Hepatic stellate cell (primary cell): ENCODE measurements at regions not wholly inside any gene's neighbourhood (a gene's known extent, or its start where the extent isn't known, plus 50 kb on each side); places are given as distances from the start of the nearest gene placed in this dataset.
A peak's percentile ranks its signal among the peaks of the same experiment; 100 is the strongest.
"Not testable (repeated sequence)": the region's sequence is repeated elsewhere in the genome, so short reads cannot be mapped to it uniquely, and the experiment has no call there.

ENCODE experiments used
- DNase-seq: peaks from one replicate; pipeline ENCODE4 v3.0.0; 2011; ENCODE audit warnings: low spot score

GRCh38 chr5:162624110-162624509, 556.5 kb downstream of the GABRG2 start:
- no peak for DNase-seq

DNA sequence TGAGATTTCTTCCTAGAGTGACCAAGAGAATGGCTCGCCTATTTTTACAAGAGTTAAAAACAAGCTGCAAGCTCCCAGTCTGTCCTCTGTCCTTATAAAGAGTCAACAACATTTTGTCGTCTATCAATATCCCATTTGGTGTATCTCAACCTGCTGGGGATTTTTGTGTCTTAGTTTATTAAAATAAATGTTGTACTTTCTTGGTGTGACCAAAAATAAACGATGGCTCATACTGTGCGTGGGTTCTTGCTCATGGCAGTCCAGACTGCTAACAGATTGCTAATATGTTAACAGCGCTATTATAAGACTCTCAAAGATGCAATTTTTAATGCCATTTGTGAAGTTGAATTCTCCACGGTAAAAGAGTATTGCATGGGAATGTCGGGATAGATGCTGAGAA, 569.9 kb downstream of the GABRG2 start:
- no peak for DNase-seq

DNA sequence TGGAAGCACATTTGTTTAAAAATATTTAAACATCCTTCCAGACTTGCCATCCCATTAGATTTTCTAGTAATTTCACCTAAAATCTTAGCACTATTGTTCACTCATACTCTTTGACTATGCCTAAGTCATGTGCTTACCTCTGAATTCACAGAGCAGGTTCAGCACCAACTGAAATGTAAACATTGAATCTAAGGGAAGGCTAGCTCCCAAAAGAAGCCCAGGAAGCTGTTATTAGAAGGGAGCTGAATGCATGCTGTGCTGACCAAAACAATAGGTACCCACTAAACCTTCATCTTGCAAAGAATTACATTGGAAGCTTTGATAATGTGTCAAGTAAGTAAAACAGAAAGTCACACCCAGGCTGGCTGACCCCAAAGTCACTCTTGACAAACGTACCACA, 571.3 kb downstream of the GABRG2 start:
- no peak for DNase-seq

GRCh38 chr5:162641142-162641813, 573.7 kb downstream of the GABRG2 start:
- DNase-seq: no peak

GRCh38 chr5:162654661-162655405, 587.3 kb downstream of the GABRG2 start:
- no peak for DNase-seq

GRCh38 chr5:162657076-162657475, 589.5 kb downstream of the GABRG2 start:
- DNase-seq: no peak

DNA sequence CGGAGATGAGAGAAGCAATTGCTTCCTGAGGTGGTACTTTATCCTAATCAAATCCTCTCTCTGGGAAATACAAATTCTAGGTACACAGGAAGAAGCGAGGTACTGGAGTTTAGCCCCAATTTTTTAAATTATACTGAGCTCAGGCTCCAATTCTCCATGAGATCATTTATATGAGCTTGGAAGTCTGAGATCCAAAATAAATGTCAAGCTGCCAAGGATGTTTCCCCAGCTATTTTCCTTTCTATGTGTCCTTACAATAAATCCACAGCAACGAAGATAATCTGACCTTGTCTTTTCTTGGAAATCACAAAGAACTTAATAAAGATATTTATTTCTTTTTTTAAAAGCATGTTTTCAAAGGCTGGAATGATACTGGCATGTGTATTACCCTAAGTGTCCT, 597.3 kb downstream of the GABRG2 start:
- no peak for DNase-seq

GRCh38 chr5:162668926-162669325, 601.4 kb downstream of the GABRG2 start:
- no peak for DNase-seq

GRCh38 chr5:162672061-162672460, 604.5 kb downstream of the GABRG2 start:
- no peak for DNase-seq

DNA sequence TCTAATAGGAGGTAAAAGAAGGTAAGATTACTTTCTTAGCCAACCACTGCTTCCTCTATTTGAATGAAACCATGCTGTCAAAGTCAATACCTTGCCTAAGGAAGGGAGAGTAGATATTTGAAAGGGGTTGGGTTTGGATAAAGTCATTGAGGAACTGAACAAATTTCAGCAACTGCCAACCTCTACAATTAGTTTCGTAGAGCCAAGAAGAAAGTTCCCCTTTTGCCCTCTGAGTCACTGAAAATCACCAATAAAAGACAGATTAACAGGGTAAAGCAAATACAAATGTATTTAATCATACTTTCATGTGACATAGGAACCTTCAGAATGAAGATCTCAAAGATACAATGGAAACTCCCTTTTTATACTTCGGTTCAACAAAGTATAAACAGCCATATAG, 615.7 kb downstream of the GABRG2 start:
- no peak for DNase-seq

DNA sequence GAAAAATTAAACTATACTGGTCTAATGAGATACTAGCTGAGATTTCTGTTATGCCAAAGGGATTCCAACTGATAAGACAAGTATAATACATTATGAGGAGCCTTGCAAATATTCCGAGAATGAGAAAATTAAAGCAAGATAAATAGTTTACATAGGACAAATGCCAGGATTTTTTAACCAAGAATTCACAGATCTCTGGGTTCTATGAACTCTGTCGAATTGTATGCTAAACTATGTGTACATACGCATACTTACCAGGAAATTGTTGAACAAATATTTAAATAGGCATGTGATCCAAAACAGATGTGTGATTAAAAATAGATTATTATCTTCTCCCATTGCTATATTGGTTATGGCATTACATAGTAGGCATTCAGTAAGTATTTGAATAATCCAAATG, 616.6 kb downstream of the GABRG2 start:
- peak; percentile 1 for DNase-seq

DNA sequence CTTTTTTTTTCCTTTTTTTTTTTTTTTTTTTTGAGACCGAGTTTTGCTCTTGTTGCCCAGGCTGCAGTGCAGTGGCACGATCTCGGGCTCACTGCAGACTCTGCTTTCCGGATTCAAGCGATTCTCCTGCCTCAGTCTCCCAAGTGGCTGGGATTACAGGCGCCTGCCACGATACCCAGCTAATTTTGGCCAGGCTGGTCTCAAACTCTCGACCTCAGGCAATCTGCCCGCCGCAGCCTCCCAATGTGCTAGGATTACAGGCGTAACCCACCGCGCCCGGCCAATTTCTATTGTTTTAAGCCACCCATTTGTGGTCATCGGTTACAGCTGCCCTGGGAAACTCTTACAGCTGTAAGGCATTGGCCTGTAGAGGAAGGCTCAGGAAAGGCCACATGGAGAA, 617.7 kb downstream of the GABRG2 start:
- no peak for DNase-seq

GRCh38 chr5:162696272-162696671, 628.7 kb downstream of the GABRG2 start:
- not testable (repeated sequence) for DNase-seq

- no peak for DNase-seq
Observed at GRCh38 chr5:162699361-162699760, 631.8 kb downstream of the GABRG2 start.

DNA sequence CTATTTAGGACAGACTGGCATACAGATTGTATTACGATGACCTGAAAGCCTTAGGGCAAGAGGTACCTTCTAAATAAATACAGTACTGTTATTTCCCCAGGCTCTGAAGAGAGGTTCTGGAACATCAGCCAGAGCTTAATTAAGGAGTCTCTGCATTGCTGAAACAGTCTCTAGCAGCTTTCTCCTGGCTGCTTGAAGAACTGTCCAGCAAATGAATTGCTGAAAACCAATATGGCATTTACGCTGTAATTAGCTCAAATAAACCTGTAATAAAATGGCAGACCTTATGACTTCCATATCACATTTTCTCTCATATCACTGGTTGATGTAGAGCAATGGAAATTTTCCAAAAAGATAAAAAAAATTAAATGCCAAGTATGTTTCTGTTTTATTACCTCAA, 636.3 kb downstream of the GABRG2 start:
- no peak for DNase-seq

DNA sequence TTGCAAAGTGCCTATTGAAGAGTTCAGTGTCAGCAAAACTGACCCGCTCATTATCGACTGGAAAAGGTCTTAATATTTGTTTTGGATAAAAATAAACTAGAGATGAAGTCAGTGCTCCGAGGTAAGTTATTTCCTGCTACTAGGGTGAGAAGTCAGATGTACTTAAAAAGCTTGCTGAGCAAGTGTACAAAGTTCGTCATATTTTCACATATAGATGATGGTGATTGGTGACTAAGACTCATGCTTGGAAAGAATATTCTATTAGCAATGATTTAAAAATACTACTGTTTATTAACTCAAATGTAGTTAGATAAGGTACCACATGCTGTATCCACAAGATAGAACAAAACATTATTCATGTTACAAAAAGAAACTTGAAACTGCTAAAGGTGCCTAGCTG, 643.7 kb downstream of the GABRG2 start:
- DNase-seq: no peak

- DNase-seq: no peak
Observed at GRCh38 chr5:162719720-162720119, 652.1 kb downstream of the GABRG2 start.

DNA sequence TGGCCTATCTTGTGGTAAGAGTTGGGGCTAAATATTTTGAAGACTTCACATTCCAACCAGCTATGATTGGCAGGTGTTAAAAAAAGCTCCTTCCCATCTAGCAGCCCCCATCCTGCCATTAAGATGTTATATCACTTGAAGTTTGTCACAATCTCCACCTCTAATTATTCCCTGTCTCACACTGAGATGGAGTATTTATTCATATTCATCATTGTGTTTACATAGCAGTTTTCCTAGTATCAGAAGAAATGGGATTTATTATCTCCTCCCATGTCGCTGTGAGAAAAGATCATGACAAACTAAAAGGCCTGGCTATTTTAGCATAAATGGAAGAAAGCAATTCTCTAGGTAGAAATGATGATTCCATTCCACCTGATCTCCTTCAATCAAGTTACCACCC, 653.6 kb downstream of the GABRG2 start:
- DNase-seq: no peak

GRCh38 chr5:162752612-162753011, 684.8 kb upstream of the CCNG1 start:
- DNase-seq: no peak

GRCh38 chr5:162762119-162762518, 675.3 kb upstream of the CCNG1 start:
- DNase-seq: no peak

- no peak for DNase-seq
Observed at GRCh38 chr5:162769019-162769418, 668.4 kb upstream of the CCNG1 start.

GRCh38 chr5:162785673-162786072, 651.7 kb upstream of the CCNG1 start:
- DNase-seq: no peak

DNA sequence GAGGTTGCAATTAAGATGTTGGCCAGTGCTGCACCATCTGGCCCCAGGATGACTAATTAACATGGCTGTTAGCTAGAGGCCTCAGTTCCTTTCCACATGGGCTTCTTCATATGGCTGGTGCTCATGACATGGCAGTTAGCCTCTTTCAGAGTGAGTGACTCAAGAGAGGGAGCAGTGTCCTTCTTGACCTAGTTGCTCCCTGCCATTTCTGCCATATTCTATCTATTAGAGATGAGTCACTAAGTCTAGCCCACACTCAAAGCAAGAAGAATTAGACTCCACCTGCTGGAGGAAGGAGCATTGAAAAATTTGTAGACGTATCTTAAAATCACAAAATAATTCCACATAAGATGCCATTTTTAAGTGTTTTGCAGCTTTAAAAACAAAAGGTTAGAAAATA, 651.2 kb upstream of the CCNG1 start:
- no peak for DNase-seq

DNA sequence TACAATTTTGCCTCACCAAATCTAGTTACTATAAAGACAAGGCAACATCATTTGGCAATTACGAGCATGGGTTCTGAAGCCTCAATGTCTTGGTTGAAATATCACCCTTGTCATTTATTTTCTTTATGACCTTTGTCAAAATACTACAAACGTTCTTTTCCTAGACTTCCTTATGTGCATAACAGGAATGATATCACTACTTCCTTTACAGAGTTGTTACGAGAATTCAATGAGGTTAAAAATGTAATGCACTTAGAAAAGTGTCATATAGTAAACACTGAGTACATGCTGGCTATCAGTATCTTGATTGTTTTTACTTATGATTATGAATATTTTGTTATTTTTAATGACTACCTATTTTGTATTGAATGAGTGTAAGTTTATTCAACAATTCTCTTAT, 640.9 kb upstream of the CCNG1 start:
- DNase-seq: no peak
